PC-3 (cell line): ENCODE measurements at regions not wholly inside any gene's neighbourhood (a gene's known extent, or its start where the extent isn't known, plus 50 kb on each side); places are given as distances from the start of the nearest gene placed in this dataset.

Experiments
- CTCF ChIP-seq: fragments of 300-600 bp; sonication (generic); conservative IDR thresholded peaks from 2 replicates; pipeline ENCODE4 v1.5.1; 2017; ENCODE audit warnings: antibody characterized with exemption, low read depth, mild to moderate bottlenecking, low read length
- EZH2 ChIP-seq: fragments of 300-600 bp; sonication (generic); IDR thresholded peaks from one replicate; pipeline ENCODE4 v1.6.1; 2017; ENCODE audit warnings: antibody characterized with exemption, mild to moderate bottlenecking, low read length; ENCODE audit not compliant: unreplicated experiment
- EZH2phosphoT487 ChIP-seq: fragments of 300-600 bp; sonication (generic); IDR thresholded peaks from 2 replicates; pipeline ENCODE4 v1.6.1; 2018; ENCODE audit warnings: mild to moderate bottlenecking, antibody characterized with exemption, low read length, borderline replicate concordance

GRCh38 chr1:217281332-217281731 lies 349.6 kb downstream of the GPATCH2 start:
- TF ChIP-seq CTCF = no peak
- no peak for TF ChIP-seq EZH2phosphoT487
- no peak for TF ChIP-seq EZH2
